Kidney (tissue), 13 donors: ENCODE measurements at regions not wholly inside any gene's neighbourhood (a gene's known extent, or its start where the extent isn't known, plus 50 kb on each side); places are given as distances from the start of the nearest gene placed in this dataset.

Source experiments
- DNase-seq, 5 donors: peaks; one replicate each; pipeline ENCODE4 v3.0.0-alpha.2; 2013 to 2020
- FAIRE-seq: peaks from 2 replicates; lab custom pipeline; 2012; peaks lifted over from hg19 to GRCh38; lab: Jason Lieb, UNC
- H3K27ac ChIP-seq, 2 donors: one replicate each; pipeline ENCODE4 v1.7.0; 2013; ENCODE audit warnings: low read depth in 2 of 2, low read length in 2 of 2, inconsistent platforms in 1 of 2
- H3K27me3 ChIP-seq: one replicate; pipeline ENCODE4 v1.7.1; 2013; ENCODE audit warnings: low read length, inconsistent platforms; ENCODE audit not compliant: control insufficient read depth, insufficient read depth
- H3K36me3 ChIP-seq, 3 donors: one replicate each; pipeline versions ENCODE4 v1.7.0 to v1.7.1; 2013; ENCODE audit warnings: low read length in 3 of 3, control low read depth in 1 of 3, inconsistent platforms in 1 of 3; ENCODE audit not compliant: insufficient read depth in 3 of 3, control insufficient read depth in 2 of 3
- H3K4me1 ChIP-seq, 3 donors: one replicate each; pipeline versions ENCODE4 v1.7.0 to v1.7.1; 2013; ENCODE audit warnings: low read length in 3 of 3, inconsistent platforms in 1 of 3, low read depth in 1 of 3; ENCODE audit not compliant: control insufficient read depth in 2 of 3, insufficient read depth in 2 of 3
- H3K4me3 ChIP-seq, 3 donors: one replicate each; pipeline versions ENCODE4 v1.7.0 to v1.8.1; 2013; ENCODE audit warnings: low read length in 3 of 3, control low read depth in 1 of 3, inconsistent platforms in 1 of 3
- H3K9ac ChIP-seq, 3 donors: one replicate each; pipeline versions ENCODE4 v1.7.0 to v1.7.1; 2013; ENCODE audit warnings: low read length in 3 of 3, control low read depth in 1 of 3, inconsistent platforms in 1 of 3
- H3K9me3 ChIP-seq, 3 donors: one replicate each; pipeline versions ENCODE4 v1.7.0 to v1.7.1; 2013; ENCODE audit warnings: low read length in 3 of 3, control low read depth in 1 of 3, inconsistent platforms in 1 of 3; ENCODE audit not compliant: control insufficient read depth in 2 of 3, insufficient read depth in 1 of 3
- CTCF ChIP-seq: IDR thresholded peaks from 3 replicates; pipeline ENCODE4 v1.5.1; 2012; ENCODE audit warnings: mild to moderate bottlenecking, moderate library complexity, borderline replicate concordance; ENCODE audit not compliant: insufficient read depth; ENCODE audit errors: extremely low read depth
- intact Hi-C: fragments of 100-400 bp; cut with DNase I; formaldehyde crosslinking; loops from one replicate; pipeline ENCODE4 v1.11.1; 2022
- donor health status: control.
- donor health status: control.
- donor health status: control.
- donor health status: control.
- donor health status: control.
- donor health status: DM: yes; HTN: yes; CAD: no.
- donor health status: Normal renal cell carcinoma (clear cell type).

- H3K4me3 ChIP-seq, result no peak overlapping the region
- FAIRE-seq, result no peak
- DNase-seq, result no peak
- H3K27ac ChIP-seq, result no peak overlapping the region
- no peaks in the 10 kb centered on the region for H3K9me3 ChIP-seq
- no peaks in the 10 kb centered on the region for H3K27me3 ChIP-seq
- H3K9ac ChIP-seq, result no peak overlapping the region
- no peaks in the 10 kb centered on the region for H3K4me1 ChIP-seq
- intact Hi-C loops, result no loop called here
- no peak for TF ChIP-seq CTCF
- H3K36me3 ChIP-seq, result no peaks in the 10 kb centered on the region
Observed at GRCh38 chr13:42412812-42413483, 141.0 kb downstream of the AKAP11 start.

GRCh38 chr13:42413484-42413815 lies 141.5 kb downstream of the AKAP11 start:
- DNase-seq (no peak), FAIRE-seq (no peak)
- H3K36me3 ChIP-seq, result no peaks in the 10 kb centered on the region
- no peaks in the 10 kb centered on the region for H3K4me1 ChIP-seq
- H3K9me3 ChIP-seq, result no peaks in the 10 kb centered on the region
- TF ChIP-seq CTCF, result no peak
- H3K9ac ChIP-seq, result no peak overlapping the region
- intact Hi-C loops, result no loop called here
- no peaks in the 10 kb centered on the region for H3K27me3 ChIP-seq
- no peak overlapping the region for H3K4me3 ChIP-seq
- H3K27ac ChIP-seq, result no peak overlapping the region

GRCh38 chr13:42417626-42418025 lies 145.7 kb downstream of the AKAP11 start:
- FAIRE-seq (no peak), DNase-seq (no peak)
- H3K27ac ChIP-seq, result no peak overlapping the region
- no peak overlapping the region for H3K4me3 ChIP-seq
- H3K9ac ChIP-seq, result no peak overlapping the region
- no peak for TF ChIP-seq CTCF
- no peaks in the 10 kb centered on the region for H3K4me1 ChIP-seq
- H3K9me3 ChIP-seq, result no peaks in the 10 kb centered on the region
- H3K36me3 ChIP-seq, result no peaks in the 10 kb centered on the region
- H3K27me3 ChIP-seq, result no peaks in the 10 kb centered on the region
- intact Hi-C loops, result no loop called here

- FAIRE-seq (no peak), DNase-seq (no peak)
- H3K27ac ChIP-seq, result no peak overlapping the region
- intact Hi-C loops, result no loop called here
- H3K9me3 ChIP-seq, result no peaks in the 10 kb centered on the region
- H3K4me3 ChIP-seq, result no peak overlapping the region
- no peak overlapping the region for H3K9ac ChIP-seq
- no peaks in the 10 kb centered on the region for H3K27me3 ChIP-seq
- TF ChIP-seq CTCF, result no peak
- no peaks in the 10 kb centered on the region for H3K36me3 ChIP-seq
- no peaks in the 10 kb centered on the region for H3K4me1 ChIP-seq
Observed at GRCh38 chr13:42418184-42418583, 146.2 kb downstream of the AKAP11 start.
